Erythroblast (primary cell): ENCODE measurements at regions not wholly inside any gene's neighbourhood (a gene's known extent, or its start where the extent isn't known, plus 50 kb on each side); places are given as distances from the start of the nearest gene placed in this dataset.

Experiments used
- GATA1 ChIP-seq: IDR thresholded peaks from 2 replicates; pipeline ENCODE4 v1.6.1; 2011; ENCODE audit warnings: low read depth, mild to moderate bottlenecking, control low read depth, low read length, moderate library complexity
- POLR2A ChIP-seq: IDR thresholded peaks from 2 replicates; pipeline ENCODE4 v1.6.1; 2011; ENCODE audit warnings: mild to moderate bottlenecking, low read length

DNA sequence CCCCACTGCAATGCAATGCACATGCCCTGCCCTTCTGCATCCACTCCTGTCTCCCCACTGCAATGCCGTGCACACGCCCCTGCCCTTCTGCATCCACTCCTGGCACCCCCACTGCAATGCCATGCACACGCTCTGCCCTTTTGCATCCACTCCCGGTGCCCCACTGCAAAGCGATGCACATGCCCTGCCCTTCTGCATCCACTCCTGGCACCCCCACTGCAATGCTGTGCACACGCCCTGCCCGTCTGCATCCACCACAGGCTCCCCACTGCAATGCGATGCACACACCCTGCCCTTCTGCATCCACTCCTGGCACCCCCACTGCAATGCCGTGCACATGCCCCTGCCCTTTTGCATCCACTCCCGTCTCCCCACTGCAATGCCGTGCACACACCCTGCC lies 98.1 kb downstream of the KCTD15 start:
- no peak for TF ChIP-seq POLR2A
- no peak for TF ChIP-seq GATA1
